CD4-positive, alpha-beta T cell treated with Interleukin-4 for 1 hour (primary cell): ENCODE measurements at regions not wholly inside any gene's neighbourhood (a gene's known extent, or its start where the extent isn't known, plus 50 kb on each side); places are given as distances from the start of the nearest gene placed in this dataset.
A peak's percentile ranks its signal among the peaks of the same experiment; 100 is the strongest.

Experiments
- DNase-seq, 2 donors: peaks; one replicate each; pipeline ENCODE4 v3.0.0-alpha.2; 2020 to 2022

GRCh38 chr1:2890221-2890850 lies 88.8 kb upstream of the TTC34 start:
- no peak for DNase-seq

- DNase-seq, result no peak
Measured at GRCh38 chr1:2891923-2892448, 90.5 kb upstream of the TTC34 start.

GRCh38 chr1:2893473-2894120 lies 92.1 kb upstream of the TTC34 start:
- DNase-seq, result no peak

- peak; percentile 16 to 23 for DNase-seq
Measured at GRCh38 chr1:2894381-2895041, 93.0 kb upstream of the TTC34 start.

- DNase-seq, result no peak
Measured at GRCh38 chr1:2896824-2897223, 95.3 kb upstream of the TTC34 start.

GRCh38 chr1:2903226-2903625 lies 101.7 kb upstream of the TTC34 start:
- no peak for DNase-seq

- no peak for DNase-seq
Measured at GRCh38 chr1:2904191-2904590, 102.7 kb upstream of the TTC34 start.

GRCh38 chr1:2905356-2905755 lies 103.9 kb upstream of the TTC34 start:
- no peak for DNase-seq

GRCh38 chr1:2906085-2906484 lies 104.6 kb upstream of the TTC34 start:
- no peak for DNase-seq

- no peak for DNase-seq
Measured at GRCh38 chr1:2906620-2907019, 105.1 kb upstream of the TTC34 start.

GRCh38 chr1:2907051-2907450 lies 105.6 kb upstream of the TTC34 start:
- no peak for DNase-seq

GRCh38 chr1:2908081-2908480 lies 106.6 kb upstream of the TTC34 start:
- no peak for DNase-seq

- no peak for DNase-seq
Measured at GRCh38 chr1:2908561-2908960, 107.1 kb upstream of the TTC34 start.

GRCh38 chr1:2909797-2910196 lies 108.3 kb upstream of the TTC34 start:
- no peak for DNase-seq

GRCh38 chr1:2910211-2910610 lies 108.7 kb upstream of the TTC34 start:
- DNase-seq, result no peak

GRCh38 chr1:2911421-2912178 lies 109.7 kb upstream of the ACTRT2 start:
- DNase-seq, result no peak

- no peak for DNase-seq
Measured at GRCh38 chr1:2912424-2913061, 108.7 kb upstream of the ACTRT2 start.

- DNase-seq, result no peak
Measured at GRCh38 chr1:2913091-2913490, 108.2 kb upstream of the ACTRT2 start.

- DNase-seq, result no peak
Measured at GRCh38 chr1:2914702-2915101, 106.6 kb upstream of the ACTRT2 start.

GRCh38 chr1:2916153-2916552 lies 105.1 kb upstream of the ACTRT2 start:
- DNase-seq, result no peak

- DNase-seq, result no peak
Measured at GRCh38 chr1:2916706-2917105, 104.6 kb upstream of the ACTRT2 start.

- DNase-seq, result no peak
Measured at GRCh38 chr1:2917284-2917683, 104.0 kb upstream of the ACTRT2 start.

GRCh38 chr1:2918441-2918840 lies 102.8 kb upstream of the ACTRT2 start:
- DNase-seq, result no peak
